ENCODE measurements at regions not wholly inside any gene's neighbourhood (a gene's known extent, or its start where the extent isn't known, plus 50 kb on each side); places are given as distances from the start of the nearest gene placed in this dataset.

DNA sequence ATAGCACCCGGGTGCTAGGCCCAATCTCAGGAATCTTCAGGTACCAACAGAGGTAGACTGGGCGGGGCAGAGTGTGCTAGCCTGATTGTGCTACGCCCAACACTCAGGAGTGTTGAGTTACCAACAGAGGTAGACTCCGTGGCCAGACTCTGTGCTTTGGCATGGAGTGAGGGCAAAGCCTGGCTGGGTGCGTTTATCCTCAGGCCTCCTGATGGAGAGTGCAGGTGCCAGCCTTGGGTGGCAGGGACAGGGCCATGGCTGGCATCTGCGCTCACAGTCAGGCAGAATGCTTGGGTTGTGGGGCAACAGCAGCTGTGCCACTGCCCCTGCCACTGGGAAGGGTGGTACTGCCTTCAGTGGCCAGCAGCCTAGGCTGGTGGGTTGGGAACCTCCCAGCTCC is 111.6 kb downstream of the NEUROD6 start:
- TF ChIP-seq, protein P1, sequence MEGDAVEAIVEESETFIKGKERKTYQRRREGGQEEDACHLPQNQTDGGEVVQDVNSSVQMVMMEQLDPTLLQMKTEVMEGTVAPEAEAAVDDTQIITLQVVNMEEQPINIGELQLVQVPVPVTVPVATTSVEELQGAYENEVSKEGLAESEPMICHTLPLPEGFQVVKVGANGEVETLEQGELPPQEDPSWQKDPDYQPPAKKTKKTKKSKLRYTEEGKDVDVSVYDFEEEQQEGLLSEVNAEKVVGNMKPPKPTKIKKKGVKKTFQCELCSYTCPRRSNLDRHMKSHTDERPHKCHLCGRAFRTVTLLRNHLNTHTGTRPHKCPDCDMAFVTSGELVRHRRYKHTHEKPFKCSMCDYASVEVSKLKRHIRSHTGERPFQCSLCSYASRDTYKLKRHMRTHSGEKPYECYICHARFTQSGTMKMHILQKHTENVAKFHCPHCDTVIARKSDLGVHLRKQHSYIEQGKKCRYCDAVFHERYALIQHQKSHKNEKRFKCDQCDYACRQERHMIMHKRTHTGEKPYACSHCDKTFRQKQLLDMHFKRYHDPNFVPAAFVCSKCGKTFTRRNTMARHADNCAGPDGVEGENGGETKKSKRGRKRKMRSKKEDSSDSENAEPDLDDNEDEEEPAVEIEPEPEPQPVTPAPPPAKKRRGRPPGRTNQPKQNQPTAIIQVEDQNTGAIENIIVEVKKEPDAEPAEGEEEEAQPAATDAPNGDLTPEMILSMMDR (IDR thresholded peaks at IDR 0.05; ENCODE audit: insufficient read depth, low read depth, low read length) = no peak
- no peak for TF ChIP-seq EZH2 (IDR thresholded peaks at IDR 0.05; ENCODE audit: insufficient read depth, low read length)

Data from astrocyte (in vitro differentiated cells and primary cell).